Calu3 (cell line): ENCODE measurements at regions not wholly inside any gene's neighbourhood (a gene's known extent, or its start where the extent isn't known, plus 50 kb on each side); places are given as distances from the start of the nearest gene placed in this dataset.
"Not testable (repeated sequence)": the region's sequence is repeated elsewhere in the genome, so short reads cannot be mapped to it uniquely, and the experiment has no call there.

ENCODE experiments used
- BruUV-seq: library from RNA; stranded (reverse); fragments of 400-500 nt; replicated peaks from 2 replicates; lab custom pipeline; 2021; lab: Mats Ljungman, UMichigan
- CTCF ChIA-PET: fragments of 300-600 bp; sonication (Branson Sonifier 250); formaldehyde crosslinking; loops from one replicate; lab custom pipeline; 2022; ENCODE audit warnings: antibody characterized with exemption; lab: Charles Lee
- DNase-seq: peaks from one replicate; pipeline ENCODE4 v3.0.0; 2022
- H3K27ac Mint-ChIP-seq: one replicate; pipeline ENCODE4 v1.8.0; 2022; ENCODE audit warnings: mixed read lengths; ENCODE audit not compliant: unreplicated experiment
- H3K27me3 Mint-ChIP-seq: one replicate; pipeline ENCODE4 v1.8.0; 2022; ENCODE audit warnings: mixed read lengths; ENCODE audit not compliant: unreplicated experiment
- H3K36me3 Mint-ChIP-seq: one replicate; pipeline ENCODE4 v1.8.0; 2022; ENCODE audit warnings: mild to moderate bottlenecking, moderate library complexity, mixed read lengths; ENCODE audit not compliant: insufficient read depth, unreplicated experiment
- H3K4me1 Mint-ChIP-seq: one replicate; pipeline ENCODE4 v1.8.0; 2022; ENCODE audit warnings: mild to moderate bottlenecking, low read depth, mixed read lengths; ENCODE audit not compliant: unreplicated experiment
- H3K4me3 Mint-ChIP-seq: one replicate; pipeline ENCODE4 v1.8.0; 2022; ENCODE audit warnings: mild to moderate bottlenecking, low read depth, moderate library complexity, mixed read lengths; ENCODE audit not compliant: unreplicated experiment
- H3K9me3 Mint-ChIP-seq: one replicate; pipeline ENCODE4 v1.8.0; 2022; ENCODE audit warnings: low read depth, mixed read lengths; ENCODE audit not compliant: unreplicated experiment
- intact Hi-C: fragments of 100-400 bp; cut with micrococcal nuclease; formaldehyde crosslinking; loops from one replicate; pipeline ENCODE4 v1.10.0; 2022; ENCODE audit not compliant: unreplicated experiment
- TF ChIP-seq, protein P1 (sequence below): fragments of 200-600 bp; IDR thresholded peaks from one replicate; pipeline ENCODE4 v1.8.0; 2022; ENCODE audit warnings: antibody characterized with exemption; ENCODE audit not compliant: unreplicated experiment

DNA sequence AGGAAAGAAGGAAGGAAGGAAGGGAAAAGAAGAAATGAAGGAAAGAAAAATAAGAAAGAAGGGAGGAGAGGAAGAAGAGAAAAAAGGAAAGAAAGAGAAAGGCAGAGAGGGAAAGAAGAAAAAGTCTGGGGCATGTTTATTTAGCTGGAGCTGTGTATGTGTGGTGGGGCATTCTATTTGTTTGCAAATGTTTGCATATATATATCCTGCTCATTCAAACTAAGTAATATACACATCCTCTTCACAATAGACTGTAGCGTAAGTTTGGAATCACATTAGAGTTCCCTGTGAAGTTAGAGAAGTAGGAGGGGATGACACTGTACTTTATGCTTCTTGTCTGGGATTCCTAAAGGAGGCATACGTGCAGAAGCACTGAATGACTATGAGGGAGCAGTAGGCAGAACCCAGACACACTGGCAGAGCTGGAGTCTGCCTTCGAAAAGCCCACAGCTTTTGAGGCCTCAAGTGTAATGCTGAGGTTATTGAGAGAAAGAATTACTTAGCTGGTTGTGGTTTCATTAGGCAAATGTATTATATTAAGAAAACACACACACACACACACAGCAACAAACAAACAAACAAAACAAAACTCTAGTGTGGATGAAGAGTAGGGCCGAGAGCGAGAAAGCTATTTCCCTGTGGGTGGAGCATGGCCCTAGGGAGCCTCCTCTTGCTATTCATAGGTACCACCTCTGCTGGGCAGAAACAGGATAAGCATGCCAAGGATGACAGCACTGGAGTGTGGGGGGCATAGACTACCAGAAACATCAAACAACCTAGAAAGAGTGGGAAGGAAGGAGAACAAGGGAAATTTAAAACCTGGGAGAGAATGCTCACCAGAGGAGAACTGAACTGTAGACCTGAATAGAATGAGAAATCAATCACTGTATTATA, 905.1 kb upstream of the NXPH2 start:
- no peak overlapping the region for H3K27ac Mint-ChIP-seq
- H3K4me1 Mint-ChIP-seq, result peaks cover 10% of the 10 kb centered on the region
- TF ChIP-seq, protein P1, sequence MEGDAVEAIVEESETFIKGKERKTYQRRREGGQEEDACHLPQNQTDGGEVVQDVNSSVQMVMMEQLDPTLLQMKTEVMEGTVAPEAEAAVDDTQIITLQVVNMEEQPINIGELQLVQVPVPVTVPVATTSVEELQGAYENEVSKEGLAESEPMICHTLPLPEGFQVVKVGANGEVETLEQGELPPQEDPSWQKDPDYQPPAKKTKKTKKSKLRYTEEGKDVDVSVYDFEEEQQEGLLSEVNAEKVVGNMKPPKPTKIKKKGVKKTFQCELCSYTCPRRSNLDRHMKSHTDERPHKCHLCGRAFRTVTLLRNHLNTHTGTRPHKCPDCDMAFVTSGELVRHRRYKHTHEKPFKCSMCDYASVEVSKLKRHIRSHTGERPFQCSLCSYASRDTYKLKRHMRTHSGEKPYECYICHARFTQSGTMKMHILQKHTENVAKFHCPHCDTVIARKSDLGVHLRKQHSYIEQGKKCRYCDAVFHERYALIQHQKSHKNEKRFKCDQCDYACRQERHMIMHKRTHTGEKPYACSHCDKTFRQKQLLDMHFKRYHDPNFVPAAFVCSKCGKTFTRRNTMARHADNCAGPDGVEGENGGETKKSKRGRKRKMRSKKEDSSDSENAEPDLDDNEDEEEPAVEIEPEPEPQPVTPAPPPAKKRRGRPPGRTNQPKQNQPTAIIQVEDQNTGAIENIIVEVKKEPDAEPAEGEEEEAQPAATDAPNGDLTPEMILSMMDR, result no peak
- no peak overlapping the region for H3K4me3 Mint-ChIP-seq
- CTCF ChIA-PET, result no interaction called here
- no peaks in the 10 kb centered on the region for H3K36me3 Mint-ChIP-seq
- no peak for DNase-seq
- intact Hi-C loops, result no loop called here
- H3K9me3 Mint-ChIP-seq, result peaks cover 3% of the 10 kb centered on the region
- H3K27me3 Mint-ChIP-seq, result no peaks in the 10 kb centered on the region
- BruUV-seq, result no TSS peak

DNA sequence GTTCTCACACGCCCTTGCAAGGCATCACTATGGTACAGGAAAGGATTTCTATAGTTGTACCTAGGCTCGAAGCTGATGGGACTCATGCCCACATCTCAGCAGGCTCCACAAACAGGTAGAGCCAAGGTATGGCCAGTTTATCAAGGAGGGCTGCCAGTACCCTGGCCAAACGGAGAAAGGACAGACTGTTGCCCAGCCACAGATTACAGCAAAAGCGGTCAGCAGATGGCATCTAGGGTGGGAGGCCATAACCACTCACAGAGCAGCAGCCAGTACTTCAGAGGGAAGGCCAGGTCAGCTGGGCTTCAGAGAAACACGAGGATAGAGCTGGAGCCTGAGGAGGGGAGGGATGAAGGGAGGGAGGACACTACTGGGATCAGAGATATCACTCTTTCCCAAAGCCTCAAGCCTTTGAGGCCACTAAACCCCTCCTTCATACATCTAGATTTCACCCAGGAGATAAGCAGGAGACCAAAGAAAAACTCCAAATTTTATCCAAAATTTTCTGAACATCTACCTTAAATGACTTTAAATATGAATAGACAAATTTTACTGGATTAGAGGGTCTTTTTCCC, 904.2 kb upstream of the NXPH2 start:
- no peak for DNase-seq
- H3K36me3 Mint-ChIP-seq, result no peaks in the 10 kb centered on the region
- peaks cover 10% of the 10 kb centered on the region for H3K4me1 Mint-ChIP-seq
- H3K9me3 Mint-ChIP-seq, result peaks cover 3% of the 10 kb centered on the region
- TF ChIP-seq, protein P1, result no peak
- CTCF ChIA-PET, result no interaction called here
- H3K27ac Mint-ChIP-seq, result no peak overlapping the region
- H3K4me3 Mint-ChIP-seq, result no peak overlapping the region
- no TSS peak for BruUV-seq
- no peaks in the 10 kb centered on the region for H3K27me3 Mint-ChIP-seq
- intact Hi-C loops, result no loop called here

DNA sequence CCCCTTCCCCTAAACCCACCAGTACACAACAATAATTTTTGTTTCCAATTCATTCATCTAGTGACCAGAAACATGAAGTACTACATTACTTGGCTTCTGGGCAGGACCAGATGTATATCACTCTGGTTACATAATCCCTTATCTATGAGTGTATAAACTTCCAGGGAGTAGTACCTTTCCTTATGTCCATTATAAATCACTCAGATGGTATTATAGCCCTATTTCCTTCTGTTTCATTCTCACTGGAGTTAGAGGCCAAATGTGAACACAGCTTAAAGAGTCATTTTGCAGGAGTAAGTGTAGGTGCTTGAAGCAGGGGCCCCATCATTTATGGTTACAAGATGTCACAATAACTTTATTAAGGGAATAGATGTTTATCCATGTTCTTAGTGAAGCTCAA, 894.4 kb upstream of the NXPH2 start:
- CTCF ChIA-PET, result no interaction called here
- TF ChIP-seq, protein P1, result no peak
- Mint-ChIP-seq H3K4me3 (no peak overlapping the region), H3K27ac (no peak overlapping the region), H3K4me1 (no peaks in the 10 kb centered on the region), H3K36me3 (no peaks in the 10 kb centered on the region), H3K27me3 (no peaks in the 10 kb centered on the region), H3K9me3 (no peaks in the 10 kb centered on the region)
- no peak for DNase-seq
- intact Hi-C loops, result no loop called here
- BruUV-seq, result no TSS peak

DNA sequence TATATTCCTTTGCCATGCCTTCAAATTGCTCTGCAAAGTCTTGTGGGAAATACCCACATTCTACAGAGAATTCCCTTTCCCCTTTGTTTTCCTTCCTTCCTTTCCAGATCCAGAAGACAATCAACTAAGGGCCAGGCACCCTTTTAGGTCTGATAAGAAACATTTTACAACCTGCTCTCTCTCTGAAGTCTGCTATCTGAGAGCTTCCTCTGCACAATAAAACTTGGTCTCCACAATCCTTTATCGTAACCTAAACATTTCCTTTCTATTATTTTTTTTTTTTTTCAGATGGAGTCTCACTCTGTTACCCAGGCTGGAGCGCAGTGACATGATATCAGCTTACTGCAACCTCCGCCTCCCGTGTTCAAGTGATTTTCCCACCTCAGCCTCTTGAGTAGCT, 893.3 kb upstream of the NXPH2 start:
- H3K9me3 Mint-ChIP-seq, BruUV-seq, H3K4me1 Mint-ChIP-seq, H3K27ac Mint-ChIP-seq, H3K36me3 Mint-ChIP-seq, intact Hi-C loops, H3K4me3 Mint-ChIP-seq, CTCF ChIA-PET, DNase-seq, H3K27me3 Mint-ChIP-seq: not testable (repeated sequence)
